GM23338 (cell line): ENCODE measurements at regions not wholly inside any gene's neighbourhood (a gene's known extent, or its start where the extent isn't known, plus 50 kb on each side); places are given as distances from the start of the nearest gene placed in this dataset.

Source experiments
- ATAC-seq: fragments of 200-7000 bp; cut with Tn5 transposase; 3 replicates; pipeline ENCODE4 v1.9.1; 2020
- DNase-seq: peaks from one replicate; pipeline ENCODE4 v3.0.0-alpha.2; 2015; ENCODE audit warnings: low spot score
- H2AFZ ChIP-seq: fragments of 200-600 bp; sonication (generic); 2 replicates; pipeline ENCODE4 v1.8.0; 2016; ENCODE audit warnings: antibody characterized with exemption, mild to moderate bottlenecking, moderate library complexity
- H3F3A ChIP-seq: fragments of 200-600 bp; sonication (generic); replicated peaks from 2 replicates; pipeline ENCODE4 v1.8.0; 2017; ENCODE audit warnings: antibody characterized with exemption, mixed run types, low read depth
- H3K27ac ChIP-seq: fragments of 200-600 bp; sonication (generic); 2 replicates; pipeline ENCODE4 v1.6.1; 2016; ENCODE audit warnings: low read depth
- H3K27me3 ChIP-seq: fragments of 200-600 bp; sonication (generic); 2 replicates; pipeline ENCODE4 v1.8.0; 2016; ENCODE audit warnings: mild to moderate bottlenecking, mixed run types, moderate library complexity; ENCODE audit not compliant: insufficient read depth
- H3K36me3 ChIP-seq: fragments of 200-600 bp; sonication (generic); 2 replicates; pipeline ENCODE4 v1.8.0; 2016; ENCODE audit warnings: mild to moderate bottlenecking; ENCODE audit not compliant: insufficient read depth
- H3K4me1 ChIP-seq: fragments of 200-600 bp; sonication (generic); 2 replicates; pipeline ENCODE4 v1.8.0; 2016; ENCODE audit warnings: mild to moderate bottlenecking, moderate library complexity; ENCODE audit not compliant: insufficient read depth
- H3K4me2 ChIP-seq: fragments of 200-600 bp; sonication (generic); 2 replicates; pipeline ENCODE4 v1.7.1; 2017; ENCODE audit warnings: mixed run types
- H3K4me3 ChIP-seq: fragments of 200-600 bp; sonication (generic); 2 replicates; pipeline ENCODE4 v1.6.1; 2016; ENCODE audit warnings: mixed run types
- H3K79me2 ChIP-seq: fragments of 200-600 bp; sonication (generic); replicated peaks from 2 replicates; pipeline ENCODE4 v1.8.0; 2017; ENCODE audit warnings: mild to moderate bottlenecking; ENCODE audit not compliant: insufficient read depth
- H3K9me2 ChIP-seq: fragments of 200-600 bp; sonication (generic); 2 replicates; pipeline ENCODE4 v1.8.0; 2017; ENCODE audit not compliant: insufficient read depth
- H4K20me1 ChIP-seq: fragments of 200-600 bp; sonication (generic); replicated peaks from 2 replicates; pipeline ENCODE4 v1.8.0; 2017; ENCODE audit warnings: mild to moderate bottlenecking; ENCODE audit not compliant: insufficient read depth
- H3K27ac Mint-ChIP-seq: 2 replicates; pipeline ENCODE4 v1.8.0; 2020; ENCODE audit warnings: inconsistent platforms, mild to moderate bottlenecking, moderate library complexity, mixed read lengths
- H3K27me3 Mint-ChIP-seq: 3 replicates; pipeline ENCODE4 v1.8.0; 2022; ENCODE audit warnings: low read depth, mild to moderate bottlenecking, moderate library complexity, mixed read lengths, inconsistent platforms; ENCODE audit not compliant: insufficient read depth, poor library complexity
- H3K36me3 Mint-ChIP-seq: 3 replicates; pipeline ENCODE4 v1.8.0; 2021; ENCODE audit warnings: low read depth, mild to moderate bottlenecking, inconsistent platforms, moderate library complexity, mixed read lengths
- H3K4me1 Mint-ChIP-seq: 3 replicates; pipeline ENCODE4 v1.8.0; 2020; ENCODE audit warnings: mild to moderate bottlenecking, inconsistent platforms, mixed read lengths
- H3K4me3 Mint-ChIP-seq: 3 replicates; pipeline ENCODE4 v1.8.0; 2021; ENCODE audit warnings: moderate library complexity, mild to moderate bottlenecking, inconsistent platforms, mixed read lengths
- H3K9me3 Mint-ChIP-seq: 3 replicates; pipeline ENCODE4 v1.8.0; 2020; ENCODE audit warnings: moderate library complexity, mild to moderate bottlenecking, inconsistent platforms, mixed read lengths
- CREB1 ChIP-seq: fragments of 250-450 bp; sonication (Bioruptor Pico); IDR thresholded peaks from 2 replicates; pipeline ENCODE4 v1.5.0; 2020; ENCODE audit warnings: low read depth, mild to moderate bottlenecking, moderate library complexity
- CTCF ChIP-seq, 2 experiments: fragments of 200-600 bp in 1 of 2; sonication (generic) in 1 of 2; conservative IDR thresholded peaks; 2 replicates each; pipeline versions ENCODE4 v1.5.1 to v1.6.1; 2016 to 2017; ENCODE audit warnings: antibody characterized with exemption in 2 of 2, low read depth in 2 of 2, mild to moderate bottlenecking in 2 of 2, moderate library complexity in 1 of 2
- ETS1 ChIP-seq: IDR thresholded peaks from 2 replicates; pipeline ENCODE4 v1.6.1; 2016; ENCODE audit warnings: antibody characterized with exemption
- EZH2 ChIP-seq: fragments of 200-600 bp; sonication (generic); IDR thresholded peaks from one replicate; pipeline ENCODE4 v1.8.0; 2017; ENCODE audit warnings: antibody characterized with exemption, mild to moderate bottlenecking, low read depth; ENCODE audit not compliant: unreplicated experiment
- EZH2phosphoT487 ChIP-seq: fragments of 200-600 bp; sonication (generic); IDR thresholded peaks from one replicate; pipeline ENCODE4 v1.8.1; 2018; ENCODE audit warnings: antibody characterized with exemption; ENCODE audit not compliant: unreplicated experiment
- NANOG ChIP-seq: IDR thresholded peaks from 2 replicates; pipeline ENCODE4 v1.6.1; 2016; ENCODE audit warnings: antibody characterized with exemption, borderline replicate concordance
- REST ChIP-seq: IDR thresholded peaks from one replicate; pipeline ENCODE4 v1.6.1; 2018; ENCODE audit warnings: antibody characterized with exemption; ENCODE audit not compliant: unreplicated experiment
- STAT1 ChIP-seq: IDR thresholded peaks from one replicate; pipeline ENCODE4 v1.6.1; 2016; ENCODE audit warnings: antibody characterized with exemption; ENCODE audit not compliant: unreplicated experiment
- ZNF331 ChIP-seq: fragments of 250-450 bp; sonication (Bioruptor Pico); IDR thresholded peaks from 2 replicates; pipeline ENCODE4 v1.5.0; 2020; ENCODE audit warnings: low read depth, mild to moderate bottlenecking, moderate library complexity
- ZNF462 ChIP-seq: fragments of 250-450 bp; sonication (Bioruptor Pico); IDR thresholded peaks from 2 replicates; pipeline ENCODE4 v1.5.0; 2020; ENCODE audit warnings: mild to moderate bottlenecking, moderate library complexity

GRCh38 chr2:2756886-2757285, 425.8 kb upstream of the MYT1L start:
- no peak overlapping the region for H3K4me3 Mint-ChIP-seq
- H3K27ac ChIP-seq, result no peak overlapping the region
- no peaks in the 10 kb centered on the region for H3K4me1 ChIP-seq

More at GRCh38 chr2:2756886-2757285, 425.8 kb upstream of the MYT1L start:
- Histone ChIP-seq H3F3A (no peaks in the 10 kb centered on the region), H3K9me2 (no peaks in the 10 kb centered on the region), H3K27me3 (no peaks in the 10 kb centered on the region), H2AFZ (no peak overlapping the region), H3K4me3 (no peak overlapping the region), H3K4me2 (no peak overlapping the region), H3K79me2 (no peaks in the 10 kb centered on the region), H3K36me3 (no peaks in the 10 kb centered on the region), H4K20me1 (no peaks in the 10 kb centered on the region)
- no peak overlapping the region for H3K27ac Mint-ChIP-seq
- no peaks in the 10 kb centered on the region for H3K4me1 Mint-ChIP-seq
- no peak for TF ChIP-seq CREB1 (CRISPR knock-in tag)
- no peak for TF ChIP-seq EZH2
- no peak for TF ChIP-seq ZNF462 (CRISPR knock-in tag)
- no peak for TF ChIP-seq REST
- TF ChIP-seq EZH2phosphoT487, result no peak
- no peak for TF ChIP-seq STAT1
- no peak for TF ChIP-seq ETS1
- no peak for TF ChIP-seq NANOG
- no peak for TF ChIP-seq CTCF (conservative IDR thresholded peaks at IDR 0.05; ENCODE audit: low read depth in 2 of 2)
- no peak for TF ChIP-seq ZNF331 (CRISPR knock-in tag)
- no peak for DNase-seq
- H3K27me3 Mint-ChIP-seq, result peaks cover 7% of the 10 kb centered on the region
- H3K36me3 Mint-ChIP-seq, result peaks cover 17% of the 10 kb centered on the region
- no peak for ATAC-seq
- H3K9me3 Mint-ChIP-seq, result peaks cover 35% of the 10 kb centered on the region
